ENCODE measurements at regions not wholly inside any gene's neighbourhood (a gene's known extent, or its start where the extent isn't known, plus 50 kb on each side); places are given as distances from the start of the nearest gene placed in this dataset.

DNA sequence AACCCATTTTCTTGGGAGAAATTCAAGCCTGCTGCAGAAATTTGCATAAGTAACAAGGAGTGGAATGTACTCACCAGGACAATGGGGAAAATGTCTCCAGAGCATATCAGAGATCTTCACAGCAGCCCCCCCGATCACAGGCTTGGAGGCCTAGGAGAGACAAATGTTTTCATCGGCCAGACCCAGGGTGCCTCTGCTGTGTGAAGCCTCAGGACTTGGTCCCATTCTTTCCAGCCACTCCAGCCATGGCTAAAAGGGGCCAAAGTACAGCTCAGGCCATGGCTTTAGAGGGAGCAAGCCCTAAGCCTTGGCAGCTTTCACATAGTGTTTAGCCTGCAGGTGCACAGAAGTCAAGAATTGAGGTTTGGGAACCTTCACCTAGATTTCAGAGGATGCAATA, 1463.0 kb downstream of the HACE1 start:
- Histone ChIP-seq H3K9me3 (peaks cover 0 to 19% (median 13%) of the 10 kb centered on the region in 4 donors), H3K36me3 (no peaks in the 10 kb centered on the region), H3K4me3 (no peak overlapping the region), H3K27ac (no peak overlapping the region), H3K4me1 (no peaks in the 10 kb centered on the region), H3K27me3 (no peaks in the 10 kb centered on the region)
- no peak for TF ChIP-seq EP300 (IDR thresholded peaks at IDR 0.05)
- no peak for TF ChIP-seq POLR2AphosphoS5 (IDR thresholded peaks at IDR 0.05)
- TF ChIP-seq, protein P1, sequence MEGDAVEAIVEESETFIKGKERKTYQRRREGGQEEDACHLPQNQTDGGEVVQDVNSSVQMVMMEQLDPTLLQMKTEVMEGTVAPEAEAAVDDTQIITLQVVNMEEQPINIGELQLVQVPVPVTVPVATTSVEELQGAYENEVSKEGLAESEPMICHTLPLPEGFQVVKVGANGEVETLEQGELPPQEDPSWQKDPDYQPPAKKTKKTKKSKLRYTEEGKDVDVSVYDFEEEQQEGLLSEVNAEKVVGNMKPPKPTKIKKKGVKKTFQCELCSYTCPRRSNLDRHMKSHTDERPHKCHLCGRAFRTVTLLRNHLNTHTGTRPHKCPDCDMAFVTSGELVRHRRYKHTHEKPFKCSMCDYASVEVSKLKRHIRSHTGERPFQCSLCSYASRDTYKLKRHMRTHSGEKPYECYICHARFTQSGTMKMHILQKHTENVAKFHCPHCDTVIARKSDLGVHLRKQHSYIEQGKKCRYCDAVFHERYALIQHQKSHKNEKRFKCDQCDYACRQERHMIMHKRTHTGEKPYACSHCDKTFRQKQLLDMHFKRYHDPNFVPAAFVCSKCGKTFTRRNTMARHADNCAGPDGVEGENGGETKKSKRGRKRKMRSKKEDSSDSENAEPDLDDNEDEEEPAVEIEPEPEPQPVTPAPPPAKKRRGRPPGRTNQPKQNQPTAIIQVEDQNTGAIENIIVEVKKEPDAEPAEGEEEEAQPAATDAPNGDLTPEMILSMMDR (IDR thresholded peaks at IDR 0.05), result no peak
- no peak for TF ChIP-seq POLR2A (IDR thresholded peaks at IDR 0.05)
- no peak for DNase-seq
- intact Hi-C loops (cut with DNase I; ENCODE audit: low total_unique reads), result no loop called here
- 81 to 93% (median 91%) methylated on average over 2 of the region's 2 CpGs for WGBS, 5 donors

GRCh38 chr6:103379272-103379671, 1480.4 kb downstream of the HACE1 start:
- no peak for DNase-seq
- H3K4me1 ChIP-seq, result no peaks in the 10 kb centered on the region
- H3K27me3 ChIP-seq, result no peaks in the 10 kb centered on the region
- 58 to 73% (median 64%) methylated on average over 2 of the region's 2 CpGs for WGBS, 5 donors
- TF ChIP-seq POLR2AphosphoS5 (IDR thresholded peaks at IDR 0.05) (no peak), EP300 (IDR thresholded peaks at IDR 0.05) (no peak), POLR2A (IDR thresholded peaks at IDR 0.05) (no peak)
- TF ChIP-seq, protein P1 (IDR thresholded peaks at IDR 0.05), result no peak
- no peak overlapping the region for H3K27ac ChIP-seq
- H3K36me3 ChIP-seq, result no peaks in the 10 kb centered on the region
- no peaks in the 10 kb centered on the region for H3K9me3 ChIP-seq
- no peak overlapping the region for H3K4me3 ChIP-seq
- intact Hi-C loops (cut with DNase I; ENCODE audit: low total_unique reads), result no loop called here

DNA sequence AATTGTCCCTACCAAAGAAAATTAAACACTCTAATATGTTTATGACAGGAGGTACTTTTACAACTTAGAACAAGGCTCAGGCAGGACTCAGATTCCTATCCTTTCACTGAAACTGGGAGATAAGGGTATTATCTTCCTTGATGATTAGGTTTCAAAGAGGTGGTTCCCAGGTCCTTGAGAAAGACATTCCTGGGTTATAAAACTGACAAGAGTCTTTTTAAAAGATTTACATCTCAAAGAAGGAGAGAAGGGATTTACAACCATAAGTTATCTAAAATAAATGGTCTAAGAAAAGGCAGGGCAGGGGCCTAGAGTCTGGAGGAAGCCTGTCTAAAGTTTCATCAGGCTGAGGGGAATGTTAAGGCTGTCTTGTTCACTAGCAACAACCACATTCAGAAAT, 1492.5 kb downstream of the HACE1 start:
- intact Hi-C loops (cut with DNase I; ENCODE audit: low total_unique reads), result no loop called here
- TF ChIP-seq EP300 (IDR thresholded peaks at IDR 0.05), result no peak

DNA sequence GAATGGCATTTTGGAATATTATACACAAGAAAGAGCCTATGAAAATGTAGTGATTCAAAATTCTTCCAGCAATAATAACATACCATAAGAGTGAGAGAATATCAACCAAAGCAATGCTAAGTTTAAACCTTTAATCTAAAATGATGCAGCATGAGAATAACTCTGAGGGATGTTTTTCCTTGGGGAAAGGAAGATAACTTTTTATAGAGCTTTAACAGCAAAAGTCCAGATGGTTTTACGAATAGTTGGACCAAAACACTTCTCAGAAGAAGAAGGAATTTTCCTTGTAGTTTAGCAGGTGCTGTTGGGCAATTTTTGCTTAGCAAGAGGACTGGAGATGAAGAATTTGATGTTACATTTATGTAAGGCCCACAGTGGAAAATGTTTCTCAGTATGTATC, 1503.2 kb downstream of the HACE1 start:
- 71 to 77% (median 73%) methylated on average over 1 of the region's 1 CpG for WGBS, 5 donors
- peaks cover 0 to 4% (median 2%) of the 10 kb centered on the region in 4 donors for H3K9me3 ChIP-seq
- intact Hi-C loops (cut with DNase I; ENCODE audit: low total_unique reads), result no loop called here
- no peaks in the 10 kb centered on the region for H3K4me1 ChIP-seq
- DNase-seq, result no peak
- H3K4me3 ChIP-seq, result no peak overlapping the region
- no peaks in the 10 kb centered on the region for H3K36me3 ChIP-seq
- TF ChIP-seq, protein P1 (IDR thresholded peaks at IDR 0.05), result no peak
- H3K27me3 ChIP-seq, result no peaks in the 10 kb centered on the region
- H3K27ac ChIP-seq, result no peak overlapping the region

More for the DNA sequence above, 1492.5 kb downstream of the HACE1 start:
- Histone ChIP-seq H3K4me3 (no peak overlapping the region), H3K4me1 (no peaks in the 10 kb centered on the region), H3K27ac (no peak overlapping the region), H3K9me3 (peaks cover 0 to 6% (median 0%) of the 10 kb centered on the region in 4 donors), H3K27me3 (no peaks in the 10 kb centered on the region), H3K36me3 (no peaks in the 10 kb centered on the region)
- DNase-seq, result no peak

DNA sequence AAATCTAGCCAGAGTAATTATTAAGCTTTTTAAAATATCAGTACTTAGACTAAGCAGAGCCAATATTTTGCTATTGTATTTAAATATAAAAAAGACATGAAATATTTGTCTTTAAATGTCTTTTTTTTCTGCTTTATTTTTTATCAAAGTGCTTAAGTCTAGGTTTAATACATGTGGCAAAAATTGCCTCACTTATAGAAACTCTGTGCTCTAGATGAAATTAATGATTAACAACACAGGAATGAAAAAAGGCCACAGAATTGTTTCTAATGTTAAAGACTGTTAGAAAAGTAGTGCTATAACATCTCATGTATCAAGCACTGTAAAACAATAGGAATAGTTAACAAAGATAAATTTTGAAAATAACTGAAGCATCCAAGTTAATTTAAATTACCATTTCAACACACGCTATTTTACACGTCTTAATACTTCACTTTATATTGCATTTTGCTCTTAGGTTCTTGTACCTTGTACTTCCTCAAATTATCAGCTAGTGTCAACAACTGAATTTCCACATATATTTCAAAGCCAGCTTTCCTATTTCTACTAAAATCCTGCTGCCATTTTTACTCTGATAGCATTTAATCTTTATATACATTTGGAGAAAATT, 1515.1 kb downstream of the HACE1 start:
- WGBS, 5 donors, result 30 to 49% (median 46%) methylated on average over 2 of the region's 2 CpGs
- Histone ChIP-seq H3K4me1 (no peaks in the 10 kb centered on the region), H3K36me3 (no peaks in the 10 kb centered on the region), H3K27ac (no peak overlapping the region), H3K4me3 (no peak overlapping the region), H3K9me3 (no peaks in the 10 kb centered on the region), H3K27me3 (no peaks in the 10 kb centered on the region)
- DNase-seq, result peak in 1 of 2 donors; percentile 6
- no peak for TF ChIP-seq POLR2A (IDR thresholded peaks at IDR 0.05)
- TF ChIP-seq EP300 (IDR thresholded peaks at IDR 0.05), result no peak
- TF ChIP-seq POLR2AphosphoS5 (IDR thresholded peaks at IDR 0.05), result no peak
- TF ChIP-seq, protein P1 (IDR thresholded peaks at IDR 0.05), result no peak
- intact Hi-C loops (cut with DNase I; ENCODE audit: low total_unique reads), result no loop called here
